NCI-H345 treated with DMSO at 0.1 percent for 48 hours (cell line): ENCODE measurements at regions not wholly inside any gene's neighbourhood (a gene's known extent, or its start where the extent isn't known, plus 50 kb on each side); places are given as distances from the start of the nearest gene placed in this dataset.
"Not testable (repeated sequence)": the region's sequence is repeated elsewhere in the genome, so short reads cannot be mapped to it uniquely, and the experiment has no call there.

Source experiments
- DNase-seq: peaks from one replicate; lab custom pipeline; 2025; ENCODE audit not compliant: unreplicated experiment; lab: John Stamatoyannopoulos, UW

- DNase-seq, result no peak
Measured at GRCh38 chr11:87971354-87971753, 203.9 kb downstream of the RAB38 start.

- no peak for DNase-seq
Measured at GRCh38 chr11:87970762-87971161, 204.5 kb downstream of the RAB38 start.

- DNase-seq, result no peak
Measured at GRCh38 chr11:87967459-87967858, 207.8 kb downstream of the RAB38 start.

- DNase-seq, result no peak
Measured at GRCh38 chr11:87966694-87967093, 208.5 kb downstream of the RAB38 start.

- DNase-seq, result no peak
Measured at GRCh38 chr11:87966216-87966615, 209.0 kb downstream of the RAB38 start.

- DNase-seq, result no peak
Measured at GRCh38 chr11:87961606-87962005, 213.6 kb downstream of the RAB38 start.

DNA sequence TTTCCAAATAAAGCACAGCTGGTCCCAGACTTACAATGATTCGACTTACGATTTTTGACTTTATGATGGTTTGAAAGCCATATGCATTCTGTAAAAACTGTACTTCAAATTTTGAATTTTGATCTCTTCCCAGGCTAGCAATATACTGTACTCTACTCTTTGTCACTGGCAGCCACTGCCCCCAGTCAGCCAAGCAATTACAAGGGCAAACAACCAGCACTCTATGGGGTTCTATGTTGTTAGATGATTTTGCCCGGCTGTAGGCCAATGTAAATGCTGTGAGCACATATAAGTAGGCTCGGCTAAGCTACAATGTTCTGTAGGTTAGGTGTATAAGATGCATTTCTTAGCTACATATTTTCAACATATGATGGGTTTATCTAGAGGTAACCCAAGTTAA, 217.3 kb downstream of the RAB38 start:
- DNase-seq, result no peak

GRCh38 chr11:87954476-87954875, 220.8 kb downstream of the RAB38 start:
- DNase-seq, result no peak

GRCh38 chr11:87942786-87943185, 232.5 kb downstream of the RAB38 start:
- DNase-seq, result no peak

GRCh38 chr11:87934182-87934581, 241.1 kb downstream of the RAB38 start:
- DNase-seq, result no peak

GRCh38 chr11:87926250-87926970, 248.8 kb downstream of the RAB38 start:
- DNase-seq, result no peak

DNA sequence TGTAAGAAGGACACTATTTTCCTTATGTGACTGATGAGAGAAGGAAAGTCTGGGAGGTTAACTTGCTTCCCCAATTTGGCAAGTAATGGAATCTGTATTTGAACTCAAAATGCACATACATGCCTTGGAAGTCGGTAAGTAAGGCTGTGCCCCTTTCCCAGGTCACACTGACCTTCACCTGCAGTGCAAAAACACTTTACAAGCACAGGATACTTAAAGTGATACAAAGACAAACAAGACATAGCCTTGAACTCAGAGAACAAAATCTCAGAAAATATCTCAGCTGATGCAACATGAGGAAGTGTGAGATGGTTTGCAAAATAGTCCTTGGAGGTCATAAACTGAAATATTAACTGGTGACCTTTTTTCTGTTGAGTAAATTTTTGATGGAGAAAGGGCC, 251.1 kb downstream of the RAB38 start:
- DNase-seq, result no peak

GRCh38 chr11:87917111-87917510, 258.1 kb downstream of the RAB38 start:
- DNase-seq, result no peak

DNA sequence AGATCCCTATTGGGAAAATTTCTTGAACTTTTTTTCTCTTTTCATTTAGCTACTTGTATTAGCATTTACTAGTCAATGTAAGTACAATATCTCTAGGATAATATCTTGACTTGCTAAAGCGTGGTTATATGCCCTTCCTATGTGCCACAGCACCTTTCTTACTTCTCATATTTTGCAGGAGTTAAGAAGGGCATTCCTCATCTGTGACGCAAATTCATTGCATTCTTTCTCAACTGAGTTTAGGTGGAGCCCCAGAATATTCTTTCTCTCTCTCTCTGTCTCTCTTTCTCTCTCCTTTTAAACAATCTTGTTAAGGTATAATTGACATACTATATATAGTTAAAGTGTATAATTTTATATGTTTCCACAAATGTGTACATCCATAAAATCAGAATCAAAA, 266.1 kb downstream of the RAB38 start:
- DNase-seq, result no peak

- no peak for DNase-seq
Measured at GRCh38 chr11:87908086-87908485, 267.2 kb downstream of the RAB38 start.

- no peak for DNase-seq
Measured at GRCh38 chr11:87903345-87903744, 271.9 kb downstream of the RAB38 start.

GRCh38 chr11:87901341-87901740, 273.9 kb downstream of the RAB38 start:
- no peak for DNase-seq

GRCh38 chr11:87897921-87898320, 277.3 kb downstream of the RAB38 start:
- DNase-seq, result no peak

- DNase-seq, result no peak
Measured at GRCh38 chr11:87897071-87897470, 278.2 kb downstream of the RAB38 start.

DNA sequence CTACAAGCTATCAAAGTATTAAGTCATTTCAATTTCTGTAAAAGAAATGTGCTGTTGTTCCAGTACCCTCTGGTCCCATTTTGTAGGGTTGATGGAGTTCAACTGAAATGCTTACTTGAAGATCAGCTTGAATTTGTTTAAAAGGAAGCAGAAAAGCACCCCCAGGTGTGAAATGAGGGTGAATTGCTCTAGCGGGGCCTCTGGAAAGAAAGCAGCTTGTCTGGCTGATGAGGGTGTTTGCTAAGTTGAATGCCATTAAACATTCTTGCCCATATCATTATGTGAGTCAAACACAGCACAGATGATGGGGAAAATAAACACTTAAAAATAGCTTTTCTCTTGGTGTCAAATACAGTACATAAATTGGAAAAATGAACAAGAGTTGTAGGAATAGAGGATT, 280.3 kb downstream of the RAB38 start:
- no peak for DNase-seq

- no peak for DNase-seq
Measured at GRCh38 chr11:87892291-87892690, 283.0 kb downstream of the RAB38 start.

DNA sequence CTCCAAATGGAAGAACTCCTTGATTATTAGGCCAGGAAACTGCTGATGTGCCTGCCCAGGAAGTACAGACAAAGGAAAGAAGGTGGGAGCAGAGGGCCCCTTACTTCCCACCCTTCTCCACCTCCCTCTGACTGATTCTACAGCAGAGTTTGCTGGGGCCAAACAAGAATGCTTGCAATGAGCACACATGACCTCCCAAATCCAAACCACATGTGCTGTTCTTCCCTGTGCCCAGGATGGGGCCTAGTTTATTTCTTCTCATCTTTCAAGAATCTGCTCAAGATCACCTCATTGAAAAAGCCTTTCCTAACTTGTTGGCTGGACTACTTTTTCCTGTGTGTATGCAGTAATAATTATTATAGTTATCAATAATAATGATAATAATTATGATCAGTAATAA, 286.1 kb downstream of the RAB38 start:
- no peak for DNase-seq

- DNase-seq, result not testable (repeated sequence)
Measured at GRCh38 chr11:87885084-87885483, 290.2 kb downstream of the RAB38 start.
